ENCODE measurements at regions not wholly inside any gene's neighbourhood (a gene's known extent, or its start where the extent isn't known, plus 50 kb on each side); places are given as distances from the start of the nearest gene placed in this dataset.

DNA sequence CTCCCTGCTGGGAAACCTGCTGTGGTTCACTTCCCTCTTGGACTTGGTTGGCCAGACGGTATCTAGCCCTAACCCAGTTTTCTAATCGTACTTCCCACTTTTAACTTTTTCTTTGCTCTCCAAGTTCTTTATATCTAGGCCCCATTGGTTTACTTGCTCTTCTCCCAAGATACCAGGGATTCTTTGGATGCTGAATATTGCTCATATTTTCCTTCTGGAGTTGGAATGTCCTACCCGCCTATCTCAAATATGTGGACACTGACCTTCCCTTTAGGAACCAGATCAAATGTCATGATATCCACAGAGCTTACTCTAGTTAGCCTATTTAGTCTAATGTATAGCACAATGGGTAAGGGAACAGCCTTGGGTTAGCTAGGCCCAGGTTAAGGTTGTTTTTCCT lies 228.6 kb downstream of the DACT1 start:
- DNase-seq (ENCODE audit: extremely low read depth, low read depth), result no peak
- no peak overlapping the region for H3K4me3 ChIP-seq (replicated peaks; ENCODE audit: low read depth, low read length)
- TF ChIP-seq, protein P1, sequence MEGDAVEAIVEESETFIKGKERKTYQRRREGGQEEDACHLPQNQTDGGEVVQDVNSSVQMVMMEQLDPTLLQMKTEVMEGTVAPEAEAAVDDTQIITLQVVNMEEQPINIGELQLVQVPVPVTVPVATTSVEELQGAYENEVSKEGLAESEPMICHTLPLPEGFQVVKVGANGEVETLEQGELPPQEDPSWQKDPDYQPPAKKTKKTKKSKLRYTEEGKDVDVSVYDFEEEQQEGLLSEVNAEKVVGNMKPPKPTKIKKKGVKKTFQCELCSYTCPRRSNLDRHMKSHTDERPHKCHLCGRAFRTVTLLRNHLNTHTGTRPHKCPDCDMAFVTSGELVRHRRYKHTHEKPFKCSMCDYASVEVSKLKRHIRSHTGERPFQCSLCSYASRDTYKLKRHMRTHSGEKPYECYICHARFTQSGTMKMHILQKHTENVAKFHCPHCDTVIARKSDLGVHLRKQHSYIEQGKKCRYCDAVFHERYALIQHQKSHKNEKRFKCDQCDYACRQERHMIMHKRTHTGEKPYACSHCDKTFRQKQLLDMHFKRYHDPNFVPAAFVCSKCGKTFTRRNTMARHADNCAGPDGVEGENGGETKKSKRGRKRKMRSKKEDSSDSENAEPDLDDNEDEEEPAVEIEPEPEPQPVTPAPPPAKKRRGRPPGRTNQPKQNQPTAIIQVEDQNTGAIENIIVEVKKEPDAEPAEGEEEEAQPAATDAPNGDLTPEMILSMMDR (IDR thresholded peaks at IDR 0.05; ENCODE audit: low read depth, low read length, missing control alignments), result no peak

DNA sequence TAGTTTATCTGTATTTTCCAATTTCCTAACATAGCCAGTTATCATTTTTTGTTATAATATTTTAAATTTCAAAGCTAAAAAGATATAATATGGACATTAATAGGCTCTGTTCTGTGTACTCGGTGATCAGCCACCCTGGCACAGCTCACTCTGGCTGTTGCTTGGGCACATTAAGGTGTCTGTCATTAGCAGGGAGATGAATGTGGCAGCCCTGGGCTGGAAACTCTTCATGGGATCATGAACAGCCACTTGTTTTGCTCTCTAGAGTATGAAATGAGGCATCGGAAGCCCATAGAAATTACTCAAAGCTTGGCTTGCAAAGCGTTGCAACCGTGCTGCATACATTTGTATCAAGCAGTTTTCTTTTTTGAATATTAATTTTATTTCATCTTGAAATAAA lies 233.2 kb downstream of the DACT1 start:
- TF ChIP-seq, protein P1 (IDR thresholded peaks at IDR 0.05; ENCODE audit: low read depth, low read length, missing control alignments), result no peak
- DNase-seq (ENCODE audit: extremely low read depth, low read depth), result no peak
- no peak overlapping the region for H3K4me3 ChIP-seq (replicated peaks; ENCODE audit: low read depth, low read length)

DNA sequence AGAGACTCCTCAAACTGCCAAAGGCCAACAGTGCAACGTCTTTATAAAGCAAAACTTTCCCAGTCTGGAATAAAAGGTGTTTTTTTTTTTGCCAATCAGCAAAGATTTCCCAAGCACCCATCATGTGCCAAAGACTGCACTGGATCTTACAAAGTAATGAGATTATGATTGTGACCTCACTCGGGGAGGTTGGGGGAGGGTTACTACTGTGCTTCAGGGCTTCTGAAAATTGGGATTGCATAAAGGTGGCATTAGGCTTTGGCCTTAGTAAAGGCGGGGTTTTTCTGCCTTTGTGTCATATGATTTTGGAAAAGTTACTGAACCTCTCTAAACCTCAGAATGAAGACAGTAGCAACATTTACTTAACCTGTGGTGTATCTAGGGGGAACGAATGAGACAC lies 233.8 kb downstream of the DACT1 start:
- DNase-seq (ENCODE audit: extremely low read depth, low read depth), result no peak
- TF ChIP-seq, protein P1 (IDR thresholded peaks at IDR 0.05; ENCODE audit: low read depth, low read length, missing control alignments), result no peak
- H3K4me3 ChIP-seq (replicated peaks; ENCODE audit: low read depth, low read length), result no peak overlapping the region

DNA sequence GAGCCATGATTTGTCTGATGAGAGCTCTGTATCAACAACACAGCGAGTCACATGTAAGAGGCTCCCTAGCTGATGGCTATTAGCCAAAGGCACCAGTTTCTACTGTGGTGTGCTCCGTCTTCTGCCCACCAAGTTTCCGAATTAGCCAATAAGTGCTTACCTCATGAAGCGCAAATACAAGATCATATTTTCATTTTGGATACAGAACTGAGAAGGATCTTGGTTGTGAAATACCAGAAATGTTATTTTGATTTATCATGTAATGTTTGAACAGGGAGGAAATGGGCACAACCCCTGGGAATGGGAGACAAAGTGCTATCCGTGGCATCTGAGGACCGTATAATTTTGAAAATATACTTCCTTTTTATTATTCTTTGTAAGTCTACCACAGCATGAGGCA lies 234.3 kb downstream of the DACT1 start:
- TF ChIP-seq, protein P1 (IDR thresholded peaks at IDR 0.05; ENCODE audit: low read depth, low read length, missing control alignments), result no peak
- no peak for DNase-seq (ENCODE audit: extremely low read depth, low read depth)
- no peak overlapping the region for H3K4me3 ChIP-seq (replicated peaks; ENCODE audit: low read depth, low read length)

DNA sequence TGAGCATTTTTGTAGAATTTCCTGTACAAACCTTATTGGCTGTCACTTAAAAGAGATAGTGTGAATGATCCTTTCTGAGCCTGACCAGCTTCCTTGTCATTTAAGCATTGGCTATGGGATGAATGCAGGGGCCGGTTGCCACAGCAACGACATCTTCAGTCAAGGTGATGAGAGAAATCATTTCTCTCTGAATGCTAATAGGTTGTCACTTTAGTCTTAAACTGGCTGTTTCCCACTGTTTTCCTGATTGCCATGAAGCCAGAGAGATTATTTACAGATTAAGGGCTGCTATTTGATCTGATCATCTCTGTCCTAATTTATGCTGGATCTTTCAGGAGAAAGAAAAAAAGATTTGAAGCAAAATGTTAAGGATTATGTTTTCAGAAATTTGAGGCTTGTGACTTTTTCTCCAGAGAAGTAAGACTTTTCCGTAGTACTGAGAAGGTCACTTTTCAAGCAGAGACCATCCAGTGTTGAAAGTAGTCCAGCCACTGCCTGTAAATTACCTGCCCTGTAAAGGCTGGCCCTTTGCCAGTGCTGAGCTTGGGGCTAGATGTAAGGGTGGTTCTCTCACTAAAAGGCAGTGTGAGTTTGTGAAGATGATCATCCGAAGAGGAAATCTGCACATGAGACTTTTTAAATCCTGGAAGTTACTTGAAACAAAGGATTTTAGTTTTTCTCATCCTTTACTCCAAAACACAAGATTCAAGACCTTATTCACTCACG lies 235.6 kb downstream of the DACT1 start:
- TF ChIP-seq, protein P1 (IDR thresholded peaks at IDR 0.05; ENCODE audit: low read depth, low read length, missing control alignments), result no peak
- no peak for DNase-seq (ENCODE audit: extremely low read depth, low read depth)
- H3K4me3 ChIP-seq (replicated peaks; ENCODE audit: low read depth, low read length), result no peak overlapping the region

DNA sequence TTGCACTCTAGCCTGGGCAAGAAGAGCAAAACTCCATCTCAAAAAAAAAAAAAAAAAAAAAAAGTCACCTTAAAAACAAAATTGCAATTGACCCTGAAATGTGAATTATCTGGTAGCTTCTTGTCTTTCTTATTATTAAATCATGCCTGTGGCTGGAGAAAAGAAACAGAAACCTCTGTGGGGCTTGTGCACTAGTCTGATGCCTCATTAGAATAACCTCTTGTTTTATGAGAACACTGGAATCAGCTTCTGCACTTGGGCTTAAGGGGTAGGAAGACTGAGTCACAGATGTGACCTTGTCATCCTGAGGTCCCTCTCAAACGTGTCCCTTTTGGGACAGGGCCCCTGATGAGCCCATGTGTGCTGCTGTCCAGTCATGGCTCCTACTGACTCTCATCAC lies 237.9 kb downstream of the DACT1 start:
- TF ChIP-seq, protein P1 (IDR thresholded peaks at IDR 0.05; ENCODE audit: low read depth, low read length, missing control alignments), result no peak
- no peak overlapping the region for H3K4me3 ChIP-seq (replicated peaks; ENCODE audit: low read depth, low read length)
- DNase-seq (ENCODE audit: extremely low read depth, low read depth), result no peak

DNA sequence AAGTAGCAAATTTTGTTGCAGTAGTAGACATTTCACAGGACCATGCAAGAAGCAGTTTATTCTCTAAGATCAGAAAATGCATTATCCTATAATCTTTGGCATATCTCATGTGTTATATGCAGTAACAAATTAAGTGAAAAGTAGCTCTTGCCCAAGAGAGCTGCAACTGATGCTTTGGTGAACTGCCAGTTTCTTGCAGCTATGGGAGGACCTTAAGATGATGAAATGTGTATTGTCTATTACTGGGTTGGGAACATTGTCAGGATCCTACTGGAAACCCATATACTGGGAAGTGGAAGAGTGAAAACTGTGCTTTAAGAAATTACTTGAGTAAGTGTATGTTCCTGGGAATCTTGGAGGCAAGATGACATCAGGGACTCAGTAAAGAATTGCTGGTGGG lies 238.8 kb downstream of the DACT1 start:
- no peak overlapping the region for H3K4me3 ChIP-seq (replicated peaks; ENCODE audit: low read depth, low read length)
- TF ChIP-seq, protein P1 (IDR thresholded peaks at IDR 0.05; ENCODE audit: low read depth, low read length, missing control alignments), result no peak
- no peak for DNase-seq (ENCODE audit: extremely low read depth, low read depth)
